Brain microvascular endothelial cell (primary cell): ENCODE measurements at regions not wholly inside any gene's neighbourhood (a gene's known extent, or its start where the extent isn't known, plus 50 kb on each side); places are given as distances from the start of the nearest gene placed in this dataset.

Experiments
- DNase-seq: peaks from one replicate; pipeline ENCODE4 v3.0.0-alpha.2; 2020
- H3K27ac ChIP-seq: fragments of 250-450 bp; sonication (Bioruptor Pico); 2 replicates; pipeline ENCODE4 v1.5.1; 2020; ENCODE audit warnings: mild to moderate bottlenecking, moderate library complexity
- H3K27me3 ChIP-seq: fragments of 250-450 bp; sonication (Bioruptor Pico); replicated peaks from 2 replicates; pipeline ENCODE4 v1.5.1; 2020; ENCODE audit warnings: mild to moderate bottlenecking
- H3K36me3 ChIP-seq: fragments of 250-450 bp; sonication (Bioruptor Pico); replicated peaks from 2 replicates; pipeline ENCODE4 v1.5.1; 2020; ENCODE audit warnings: mild to moderate bottlenecking
- H3K4me3 ChIP-seq: 2 replicates; pipeline ENCODE4 v1.5.1; 2011; ENCODE audit warnings: low read depth, mild to moderate bottlenecking, control low read depth, low read length, moderate library complexity
- in situ Hi-C: cut with HindIII; loops from 2 replicates; pipeline ENCODE4 v1.10.0; 2017; ENCODE audit warnings: low sequenced_read_pairs, low pct_ligation_motif_present
- TF ChIP-seq, protein P1 (sequence below): IDR thresholded peaks from 2 replicates; pipeline ENCODE4 v1.5.1; 2011; ENCODE audit warnings: low read depth, mild to moderate bottlenecking, moderate library complexity, low read length, control low read depth, inconsistent platforms; ENCODE audit errors: missing control alignments

DNA sequence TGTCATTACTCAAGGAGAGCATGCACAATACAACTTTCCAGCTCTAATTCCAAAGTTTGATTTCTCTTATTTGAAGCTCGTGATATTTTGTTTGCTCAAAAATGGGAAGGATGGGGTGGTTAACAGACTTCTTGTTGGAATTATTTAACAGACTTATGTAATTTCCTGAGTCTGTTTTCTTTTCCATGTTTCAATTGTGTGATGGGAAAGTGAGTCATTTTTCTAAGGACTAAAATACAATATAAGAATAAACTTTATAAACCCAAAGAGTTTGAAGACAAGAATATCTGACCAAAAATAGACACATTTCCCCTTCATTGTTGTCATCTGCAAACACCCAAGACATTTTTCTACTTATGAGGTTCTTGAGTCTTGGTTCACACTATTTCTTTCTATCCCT is 211.8 kb upstream of the SLITRK5 start:
- Histone ChIP-seq H3K27me3 (no peaks in the 10 kb centered on the region), H3K27ac (no peak overlapping the region), H3K4me3 (no peak overlapping the region), H3K36me3 (no peaks in the 10 kb centered on the region)
- DNase-seq = no peak
- TF ChIP-seq, protein P1, sequence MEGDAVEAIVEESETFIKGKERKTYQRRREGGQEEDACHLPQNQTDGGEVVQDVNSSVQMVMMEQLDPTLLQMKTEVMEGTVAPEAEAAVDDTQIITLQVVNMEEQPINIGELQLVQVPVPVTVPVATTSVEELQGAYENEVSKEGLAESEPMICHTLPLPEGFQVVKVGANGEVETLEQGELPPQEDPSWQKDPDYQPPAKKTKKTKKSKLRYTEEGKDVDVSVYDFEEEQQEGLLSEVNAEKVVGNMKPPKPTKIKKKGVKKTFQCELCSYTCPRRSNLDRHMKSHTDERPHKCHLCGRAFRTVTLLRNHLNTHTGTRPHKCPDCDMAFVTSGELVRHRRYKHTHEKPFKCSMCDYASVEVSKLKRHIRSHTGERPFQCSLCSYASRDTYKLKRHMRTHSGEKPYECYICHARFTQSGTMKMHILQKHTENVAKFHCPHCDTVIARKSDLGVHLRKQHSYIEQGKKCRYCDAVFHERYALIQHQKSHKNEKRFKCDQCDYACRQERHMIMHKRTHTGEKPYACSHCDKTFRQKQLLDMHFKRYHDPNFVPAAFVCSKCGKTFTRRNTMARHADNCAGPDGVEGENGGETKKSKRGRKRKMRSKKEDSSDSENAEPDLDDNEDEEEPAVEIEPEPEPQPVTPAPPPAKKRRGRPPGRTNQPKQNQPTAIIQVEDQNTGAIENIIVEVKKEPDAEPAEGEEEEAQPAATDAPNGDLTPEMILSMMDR = no peak
- in situ Hi-C loops = no loop called here

DNA sequence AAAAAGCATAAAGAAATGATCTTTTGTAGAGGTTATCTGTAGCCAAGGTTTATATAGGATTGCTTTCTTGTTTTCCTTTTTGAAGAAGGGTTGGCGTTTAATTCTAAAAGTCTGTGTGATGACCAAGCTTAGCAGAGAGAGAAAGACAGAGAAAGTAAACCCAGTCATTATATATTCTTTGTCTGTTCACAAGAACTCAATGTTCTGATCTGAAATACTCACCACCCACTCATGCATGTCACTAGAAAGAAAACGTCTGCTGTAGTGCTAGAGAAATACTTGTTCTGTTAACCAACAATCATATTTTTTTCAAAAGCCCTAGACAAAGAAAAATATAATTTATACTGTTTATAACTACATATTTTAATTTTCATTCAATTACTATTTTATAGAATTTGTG is 173.7 kb upstream of the SLITRK5 start:
- H3K4me3 ChIP-seq = no peak overlapping the region
- H3K27ac ChIP-seq = no peak overlapping the region
- no peaks in the 10 kb centered on the region for H3K27me3 ChIP-seq
- in situ Hi-C loops = no loop called here
- TF ChIP-seq, protein P1 = no peak
- no peaks in the 10 kb centered on the region for H3K36me3 ChIP-seq
- DNase-seq = no peak

DNA sequence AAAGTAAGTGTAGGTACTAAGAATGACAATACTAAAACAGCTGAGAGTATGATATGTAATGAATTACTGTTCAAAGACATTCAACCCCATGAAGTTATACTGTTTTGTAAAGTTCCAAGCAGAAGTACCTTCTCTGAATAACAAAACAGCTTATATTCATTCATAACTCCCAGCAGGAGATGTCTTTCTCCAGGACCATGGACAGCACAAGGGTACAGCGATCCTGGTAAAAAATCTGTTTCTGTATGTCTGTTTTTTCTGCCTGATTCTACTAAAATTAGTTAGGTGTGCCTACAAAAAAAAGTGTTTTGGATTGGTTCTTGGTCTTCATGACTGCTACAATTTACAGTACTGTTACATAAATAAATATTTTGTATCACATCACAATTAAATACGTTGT is 172.5 kb upstream of the SLITRK5 start:
- no peak overlapping the region for H3K27ac ChIP-seq
- no peak for DNase-seq
- TF ChIP-seq, protein P1 = no peak
- H3K27me3 ChIP-seq = no peaks in the 10 kb centered on the region
- H3K36me3 ChIP-seq = no peaks in the 10 kb centered on the region
- H3K4me3 ChIP-seq = no peak overlapping the region
- in situ Hi-C loops = no loop called here

DNA sequence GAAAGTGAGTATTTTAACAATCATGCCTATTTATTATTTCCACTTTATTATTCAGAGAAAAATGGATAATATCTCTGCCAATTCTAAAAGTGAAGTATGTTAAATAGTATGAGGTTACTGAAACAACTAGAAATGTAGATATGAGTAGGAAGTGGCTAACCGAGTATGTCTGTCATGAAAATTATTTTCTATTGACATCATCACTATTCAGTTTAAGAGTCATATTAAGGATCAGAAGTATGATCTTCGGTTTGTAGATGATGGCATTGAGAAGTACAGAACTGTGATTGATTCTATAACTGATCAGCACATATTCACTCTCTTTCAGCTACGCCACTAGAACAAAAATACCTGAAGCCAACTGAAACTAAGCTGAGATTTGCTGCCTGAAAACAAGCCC is 146.4 kb upstream of the SLITRK5 start:
- Histone ChIP-seq H3K27ac (no peak overlapping the region), H3K36me3 (no peaks in the 10 kb centered on the region), H3K4me3 (no peak overlapping the region), H3K27me3 (no peaks in the 10 kb centered on the region)
- in situ Hi-C loops = no loop called here
- no peak for DNase-seq
- TF ChIP-seq, protein P1 = no peak

DNA sequence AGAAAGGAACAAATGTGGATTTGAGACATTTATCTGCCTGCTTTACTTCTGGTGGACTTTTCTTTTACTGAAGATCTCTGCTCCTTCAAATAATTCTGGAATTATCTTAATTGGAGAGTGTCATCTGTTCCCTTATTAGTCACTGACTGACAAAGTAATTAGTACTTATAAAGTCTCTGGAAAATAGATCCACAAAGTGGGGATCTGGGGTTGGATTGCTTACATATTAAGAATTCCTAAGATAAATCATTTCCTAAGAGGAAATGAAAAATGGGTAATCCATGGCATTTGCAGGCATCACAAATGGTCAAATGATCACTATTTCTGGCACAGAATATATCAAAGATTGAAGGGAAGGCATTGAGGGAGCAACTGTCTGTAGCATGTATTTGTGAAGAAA is 137.4 kb upstream of the SLITRK5 start:
- TF ChIP-seq, protein P1 = no peak
- DNase-seq = no peak
- in situ Hi-C loops = no loop called here
- Histone ChIP-seq H3K27ac (no peak overlapping the region), H3K4me3 (no peak overlapping the region), H3K36me3 (no peaks in the 10 kb centered on the region), H3K27me3 (no peaks in the 10 kb centered on the region)

DNA sequence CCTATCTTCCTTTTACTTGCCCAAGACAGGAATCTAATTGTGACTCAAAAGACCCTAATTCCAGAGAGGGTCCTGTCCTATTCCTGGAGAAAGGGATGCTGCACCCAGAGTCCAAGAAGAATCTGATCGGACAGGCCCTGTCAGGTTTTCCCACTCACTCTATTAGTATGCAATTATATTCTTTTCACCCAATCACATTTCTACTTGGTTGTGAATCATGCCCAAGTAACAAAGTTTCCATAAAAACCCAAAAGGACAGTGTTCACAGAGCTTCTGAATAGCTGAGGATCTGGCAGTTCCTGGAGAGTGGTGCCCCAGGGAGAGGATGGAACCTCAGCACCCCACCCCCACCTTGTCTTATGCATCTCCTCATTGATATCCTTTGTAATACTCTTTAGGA is 135.3 kb upstream of the SLITRK5 start:
- Histone ChIP-seq H3K36me3 (no peaks in the 10 kb centered on the region), H3K27me3 (no peaks in the 10 kb centered on the region), H3K4me3 (no peak overlapping the region), H3K27ac (no peak overlapping the region)
- TF ChIP-seq, protein P1 = no peak
- in situ Hi-C loops = no loop called here
- DNase-seq = no peak
